Type B pancreatic cell (in vitro differentiated cells): ENCODE measurements at regions not wholly inside any gene's neighbourhood (a gene's known extent, or its start where the extent isn't known, plus 50 kb on each side); places are given as distances from the start of the nearest gene placed in this dataset.

Experiments
- DNase-seq: peaks from one replicate; pipeline ENCODE4 v3.0.0; 2021; ENCODE audit warnings: mixed read lengths; ENCODE audit not compliant: unreplicated experiment; ENCODE audit errors: extremely low spot score
- H3K27ac Mint-ChIP-seq: 2 replicates; pipeline ENCODE4 v1.8.0; 2021; ENCODE audit warnings: mild to moderate bottlenecking, mixed read lengths
- H3K27me3 Mint-ChIP-seq: 2 replicates; pipeline ENCODE4 v1.8.0; 2021; ENCODE audit warnings: mixed read lengths
- H3K36me3 Mint-ChIP-seq: 2 replicates; pipeline ENCODE4 v1.8.0; 2021; ENCODE audit warnings: mixed read lengths
- H3K4me1 Mint-ChIP-seq: one replicate; pipeline ENCODE4 v1.8.0; 2021; ENCODE audit warnings: mixed read lengths; ENCODE audit not compliant: unreplicated experiment
- H3K4me3 Mint-ChIP-seq: 2 replicates; pipeline ENCODE4 v1.8.0; 2021; ENCODE audit warnings: mild to moderate bottlenecking, mixed read lengths
- H3K9me3 Mint-ChIP-seq: 2 replicates; pipeline ENCODE4 v1.8.0; 2021; ENCODE audit warnings: mixed read lengths
- CTCF ChIP-seq: fragments of 200-600 bp; sonication (generic); conservative IDR thresholded peaks from 2 replicates; pipeline ENCODE4 v1.5.0; 2021; ENCODE audit warnings: antibody characterized with exemption, mild to moderate bottlenecking

GRCh38 chr2:78654941-78655340, 370.6 kb upstream of the REG3G start:
- DNase-seq: no peak
- no peaks in the 10 kb centered on the region for H3K4me1 Mint-ChIP-seq
- H3K27ac Mint-ChIP-seq: no peak overlapping the region
- no peaks in the 10 kb centered on the region for H3K27me3 Mint-ChIP-seq
- H3K4me3 Mint-ChIP-seq: no peak overlapping the region
- H3K9me3 Mint-ChIP-seq: no peaks in the 10 kb centered on the region
- no peaks in the 10 kb centered on the region for H3K36me3 Mint-ChIP-seq
- no peak for TF ChIP-seq CTCF

- Mint-ChIP-seq H3K27ac (no peak overlapping the region), H3K27me3 (no peaks in the 10 kb centered on the region), H3K36me3 (no peaks in the 10 kb centered on the region), H3K9me3 (no peaks in the 10 kb centered on the region), H3K4me3 (no peak overlapping the region), H3K4me1 (peaks cover 5% of the 10 kb centered on the region)
- no peak for TF ChIP-seq CTCF
- no peak for DNase-seq
These were observed 348.4 kb upstream of the REG3G start for GRCh38 chr2:78676921-78677696.

GRCh38 chr2:78677774-78678173, 347.7 kb upstream of the REG3G start:
- Mint-ChIP-seq H3K36me3 (no peaks in the 10 kb centered on the region), H3K4me1 (peaks cover 5% of the 10 kb centered on the region), H3K27me3 (no peaks in the 10 kb centered on the region), H3K27ac (no peak overlapping the region), H3K4me3 (no peak overlapping the region), H3K9me3 (no peaks in the 10 kb centered on the region)
- no peak for DNase-seq
- no peak for TF ChIP-seq CTCF

- no peak for TF ChIP-seq CTCF
- no peaks in the 10 kb centered on the region for H3K36me3 Mint-ChIP-seq
- H3K27ac Mint-ChIP-seq: no peak overlapping the region
- no peaks in the 10 kb centered on the region for H3K27me3 Mint-ChIP-seq
- no peak overlapping the region for H3K4me3 Mint-ChIP-seq
- H3K9me3 Mint-ChIP-seq: no peaks in the 10 kb centered on the region
- DNase-seq: no peak
- H3K4me1 Mint-ChIP-seq: no peaks in the 10 kb centered on the region
These were observed 344.1 kb upstream of the REG3G start for GRCh38 chr2:78681386-78681785.

GRCh38 chr2:78682781-78683180, 342.7 kb upstream of the REG3G start:
- H3K9me3 Mint-ChIP-seq: no peaks in the 10 kb centered on the region
- no peaks in the 10 kb centered on the region for H3K27me3 Mint-ChIP-seq
- H3K4me1 Mint-ChIP-seq: no peaks in the 10 kb centered on the region
- H3K36me3 Mint-ChIP-seq: no peaks in the 10 kb centered on the region
- no peak overlapping the region for H3K27ac Mint-ChIP-seq
- H3K4me3 Mint-ChIP-seq: no peak overlapping the region
- DNase-seq: no peak
- TF ChIP-seq CTCF: no peak
